Neural cell (in vitro differentiated cells): ENCODE measurements at regions not wholly inside any gene's neighbourhood (a gene's known extent, or its start where the extent isn't known, plus 50 kb on each side); places are given as distances from the start of the nearest gene placed in this dataset.

ENCODE experiments used
- H2AFZ ChIP-seq: fragments of 200-600, 300-800 bp; sonication (generic), shearing (Covaris generic); 2 replicates; pipeline ENCODE4 v1.6.0; 2014; ENCODE audit warnings: low read depth, mild to moderate bottlenecking, antibody characterized with exemption, low read length, moderate library complexity
- H3F3A ChIP-seq: fragments of 200-600 bp; shearing (Covaris generic); 2 replicates; pipeline ENCODE4 v1.6.1; 2016; ENCODE audit warnings: mild to moderate bottlenecking, moderate library complexity, mixed read lengths, antibody characterized with exemption, low read length; ENCODE audit not compliant: insufficient read depth, poor library complexity, severe bottlenecking
- H3K27ac ChIP-seq: fragments of 200-600, 300-800 bp; sonication (generic), shearing (Covaris generic); 2 replicates; pipeline ENCODE4 v1.5.1; 2014; ENCODE audit warnings: mild to moderate bottlenecking, low read length, moderate library complexity
- H3K27me3 ChIP-seq: fragments of 300-800, 200-600 bp; sonication (generic), shearing (Covaris generic); 2 replicates; pipeline ENCODE4 v1.6.0; 2014; ENCODE audit warnings: mild to moderate bottlenecking, low read depth, low read length, moderate library complexity; ENCODE audit not compliant: insufficient read depth
- H3K36me3 ChIP-seq: fragments of 300-800, 200-600 bp; sonication (generic), shearing (Covaris generic); 2 replicates; pipeline ENCODE4 v1.5.1; 2014; ENCODE audit warnings: mild to moderate bottlenecking, antibody characterized with exemption, low read length, moderate library complexity; ENCODE audit not compliant: insufficient read depth
- H3K4me2 ChIP-seq: fragments of 300-800, 200-600 bp; sonication (generic), shearing (Covaris generic); 2 replicates; pipeline ENCODE4 v1.6.0; 2014; ENCODE audit warnings: mild to moderate bottlenecking, low read length
- H3K4me3 ChIP-seq: fragments of 300-800, 200-600 bp; sonication (generic), shearing (Covaris generic); 2 replicates; pipeline ENCODE4 v1.5.1; 2014; ENCODE audit warnings: mild to moderate bottlenecking, low read length, moderate library complexity
- H3K79me2 ChIP-seq: fragments of 200-600 bp; shearing (Covaris generic); replicated peaks from 2 replicates; pipeline ENCODE4 v1.6.0; 2014; ENCODE audit warnings: mild to moderate bottlenecking, low read length, moderate library complexity; ENCODE audit not compliant: insufficient read depth
- H3K9ac ChIP-seq: fragments of 300-800, 200-600 bp; sonication (generic), shearing (Covaris generic); 2 replicates; pipeline ENCODE4 v1.6.1; 2016; ENCODE audit warnings: mild to moderate bottlenecking, low read length, mixed read lengths
- H3K9me2 ChIP-seq: fragments of 200-600 bp; shearing (Covaris generic); 2 replicates; pipeline ENCODE4 v1.6.1; 2016; ENCODE audit warnings: mild to moderate bottlenecking, low read length, mixed read lengths; ENCODE audit not compliant: insufficient read depth
- H3K9me3 ChIP-seq: fragments of 200-600, 300-800 bp; sonication (generic), shearing (Covaris generic); 2 replicates; pipeline ENCODE4 v1.6.1; 2016; ENCODE audit warnings: mild to moderate bottlenecking, mixed run types, low read length, moderate library complexity, mixed read lengths
- H4K20me1 ChIP-seq: fragments of 200-600 bp; shearing (Covaris generic); 2 replicates; pipeline ENCODE4 v1.6.1; 2016; ENCODE audit warnings: mild to moderate bottlenecking, mixed run types; ENCODE audit not compliant: insufficient read depth
- CTCF ChIP-seq: fragments of 450-650 bp; IDR thresholded peaks from 2 replicates; pipeline ENCODE4 v1.5.1; 2014; ENCODE audit warnings: antibody characterized with exemption, mild to moderate bottlenecking, moderate library complexity; ENCODE audit not compliant: poor library complexity, severe bottlenecking
- EP300 ChIP-seq: fragments of 450-650 bp; conservative IDR thresholded peaks from 2 replicates; pipeline ENCODE4 v1.6.1; 2014; ENCODE audit warnings: antibody characterized with exemption, mild to moderate bottlenecking, moderate library complexity; ENCODE audit not compliant: poor library complexity, severe bottlenecking
- EZH2 ChIP-seq: fragments of 200-600, 300-800 bp; shearing (Covaris generic), sonication (generic); IDR thresholded peaks from 2 replicates; pipeline ENCODE4 v1.6.1; 2014; ENCODE audit warnings: antibody characterized with exemption, low read length, borderline replicate concordance, mild to moderate bottlenecking; ENCODE audit not compliant: insufficient read depth, poor library complexity, severe bottlenecking
- POLR2AphosphoS5 ChIP-seq: IDR thresholded peaks from 2 replicates; pipeline ENCODE4 v1.6.1; 2012
- RAD21 ChIP-seq: fragments of 450-650 bp; conservative IDR thresholded peaks from 2 replicates; pipeline ENCODE4 v1.6.1; 2014; ENCODE audit warnings: antibody characterized with exemption, mild to moderate bottlenecking, moderate library complexity
- REST ChIP-seq: IDR thresholded peaks from 2 replicates; pipeline ENCODE4 v1.6.1; 2012; ENCODE audit warnings: borderline replicate concordance
- SMC3 ChIP-seq: fragments of 450-650 bp; conservative IDR thresholded peaks from 2 replicates; pipeline ENCODE4 v1.6.1; 2014; ENCODE audit warnings: antibody characterized with exemption, mild to moderate bottlenecking, moderate library complexity; ENCODE audit not compliant: poor library complexity
- TAF1 ChIP-seq: IDR thresholded peaks from 2 replicates; pipeline ENCODE4 v1.6.1; 2012; ENCODE audit warnings: low read depth

- Histone ChIP-seq H3K9ac (no peak overlapping the region), H3K4me3 (no peak overlapping the region), H3K36me3 (no peaks in the 10 kb centered on the region), H3K9me3 (no peaks in the 10 kb centered on the region), H3K27me3 (no peaks in the 10 kb centered on the region), H3K4me2 (no peak overlapping the region), H3K79me2 (no peaks in the 10 kb centered on the region), H3F3A (no peaks in the 10 kb centered on the region), H2AFZ (no peak overlapping the region), H3K9me2 (no peaks in the 10 kb centered on the region), H3K27ac (no peak overlapping the region), H4K20me1 (no peaks in the 10 kb centered on the region)
- TF ChIP-seq POLR2AphosphoS5 = no peak
- no peak for TF ChIP-seq EP300
Observed at GRCh38 chr12:91954747-91955146, 190.9 kb downstream of the BTG1 start.

- H3K4me3 ChIP-seq = no peak overlapping the region
- no peak overlapping the region for H3K9ac ChIP-seq
- H3K4me2 ChIP-seq = no peak overlapping the region
- H3K36me3 ChIP-seq = no peaks in the 10 kb centered on the region
- H2AFZ ChIP-seq = no peak overlapping the region
- no peaks in the 10 kb centered on the region for H3K9me3 ChIP-seq
- TF ChIP-seq TAF1 (no peak), EZH2 (no peak), RAD21 (no peak), CTCF (no peak), REST (no peak), SMC3 (no peak)
- H3K9me2 ChIP-seq = no peaks in the 10 kb centered on the region
- no peak overlapping the region for H3K27ac ChIP-seq
- no peaks in the 10 kb centered on the region for H4K20me1 ChIP-seq
- no peaks in the 10 kb centered on the region for H3K27me3 ChIP-seq
- no peaks in the 10 kb centered on the region for H3K79me2 ChIP-seq
- no peaks in the 10 kb centered on the region for H3F3A ChIP-seq
Observed at GRCh38 chr12:91954326-91954725, 191.3 kb downstream of the BTG1 start.

DNA sequence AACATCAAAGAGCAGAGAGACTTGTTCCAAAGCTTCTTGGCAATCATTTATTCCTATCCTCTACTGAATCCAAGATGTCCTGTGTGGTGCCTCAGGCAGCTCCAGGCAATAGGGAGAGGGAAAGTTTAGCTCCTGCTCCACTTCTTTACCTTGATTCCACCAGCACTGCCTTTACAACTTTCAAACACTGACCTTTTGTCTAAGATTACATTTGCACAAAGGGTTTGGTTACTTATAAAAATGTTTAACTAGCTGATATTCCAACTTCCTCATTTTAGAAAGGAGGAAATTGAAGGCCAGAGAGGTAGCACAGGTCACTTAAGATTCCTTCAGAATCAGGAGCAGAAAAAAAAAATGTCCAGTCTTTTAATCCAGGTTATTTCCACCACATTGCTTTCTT lies 192.7 kb downstream of the BTG1 start:
- Histone ChIP-seq H3K27me3 (no peaks in the 10 kb centered on the region), H3K36me3 (no peaks in the 10 kb centered on the region), H3K79me2 (no peaks in the 10 kb centered on the region), H4K20me1 (no peaks in the 10 kb centered on the region), H3K9ac (no peak overlapping the region), H3F3A (no peaks in the 10 kb centered on the region), H3K4me3 (no peak overlapping the region), H3K9me3 (no peaks in the 10 kb centered on the region), H2AFZ (no peak overlapping the region), H3K27ac (no peak overlapping the region), H3K4me2 (no peak overlapping the region), H3K9me2 (no peaks in the 10 kb centered on the region)
- TF ChIP-seq CTCF = no peak
